ENCODE measurements at regions not wholly inside any gene's neighbourhood (a gene's known extent, or its start where the extent isn't known, plus 50 kb on each side); places are given as distances from the start of the nearest gene placed in this dataset.

DNA sequence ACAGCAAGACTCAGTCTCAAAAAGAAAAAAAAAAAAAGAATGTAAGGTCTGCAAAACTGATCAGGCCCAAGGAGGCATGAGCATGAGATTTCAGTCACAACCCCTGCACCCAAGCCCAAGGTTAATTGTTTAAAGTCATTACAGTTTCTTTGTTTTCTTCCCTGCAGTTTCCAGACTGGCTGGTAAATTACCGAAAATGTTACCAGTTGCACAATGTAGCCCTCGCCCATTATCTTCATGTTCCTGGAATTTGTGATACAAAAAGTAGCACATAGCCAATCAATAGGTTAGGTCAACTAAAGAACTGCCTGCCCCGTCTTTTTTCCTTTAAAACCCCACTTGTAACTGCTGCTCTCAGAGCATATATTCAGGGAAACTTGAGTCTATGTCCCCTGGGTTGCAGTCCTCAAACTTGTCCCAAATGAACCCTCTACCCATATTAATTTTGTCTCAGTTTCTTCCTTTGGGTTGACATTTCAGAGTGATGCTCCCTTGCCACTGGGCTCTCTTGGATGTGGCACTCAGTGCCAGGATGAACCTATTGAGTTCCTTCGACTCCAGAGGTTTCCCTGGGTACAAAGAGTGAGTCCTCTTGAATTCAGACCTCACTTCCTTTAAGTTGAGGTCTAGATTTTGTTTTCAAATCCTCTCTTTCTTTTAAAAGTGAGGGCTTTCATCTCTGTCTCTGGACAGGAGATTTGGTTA is 216.2 kb upstream of the HS6ST1 start:
- no peak for DNase-seq (ENCODE audit: low spot score)

GRCh38 chr2:128535953-128536352 is 217.3 kb upstream of the HS6ST1 start:
- no peak for DNase-seq (ENCODE audit: low spot score)

DNA sequence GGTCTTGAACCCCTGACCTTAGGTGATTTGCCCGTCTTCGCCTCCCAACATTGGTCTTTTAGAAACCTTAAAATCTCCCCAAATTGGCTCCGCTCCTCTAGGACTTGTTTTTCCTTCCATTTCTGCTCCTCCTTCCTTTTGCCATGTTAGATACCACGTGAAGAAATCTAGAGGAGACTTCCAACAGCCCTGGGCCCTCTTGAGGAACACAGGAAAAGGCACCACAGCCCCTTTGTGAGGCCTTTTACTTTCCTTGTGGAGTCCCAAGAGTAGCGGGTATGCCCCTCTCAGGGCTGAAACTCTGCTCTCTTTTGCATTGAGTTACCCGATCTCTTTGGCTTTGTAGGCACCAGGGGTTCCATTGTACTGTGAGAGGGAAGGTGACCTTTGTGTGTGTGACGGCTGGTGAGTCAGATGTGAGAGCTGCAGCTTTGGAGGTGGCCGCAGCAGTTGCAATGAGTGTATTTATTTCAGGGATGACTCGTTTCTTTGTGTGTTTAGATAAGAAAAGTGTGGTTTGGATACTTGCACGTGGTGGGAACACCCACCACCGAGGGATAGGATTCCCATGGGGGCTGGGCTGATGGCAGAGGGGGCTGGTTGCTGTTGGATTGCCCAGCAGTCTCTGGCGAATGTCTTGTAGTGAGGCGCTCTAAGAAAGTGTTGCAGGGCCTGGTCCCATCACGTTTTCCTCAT is 218.4 kb upstream of the HS6ST1 start:
- DNase-seq (ENCODE audit: low spot score), result no peak

DNA sequence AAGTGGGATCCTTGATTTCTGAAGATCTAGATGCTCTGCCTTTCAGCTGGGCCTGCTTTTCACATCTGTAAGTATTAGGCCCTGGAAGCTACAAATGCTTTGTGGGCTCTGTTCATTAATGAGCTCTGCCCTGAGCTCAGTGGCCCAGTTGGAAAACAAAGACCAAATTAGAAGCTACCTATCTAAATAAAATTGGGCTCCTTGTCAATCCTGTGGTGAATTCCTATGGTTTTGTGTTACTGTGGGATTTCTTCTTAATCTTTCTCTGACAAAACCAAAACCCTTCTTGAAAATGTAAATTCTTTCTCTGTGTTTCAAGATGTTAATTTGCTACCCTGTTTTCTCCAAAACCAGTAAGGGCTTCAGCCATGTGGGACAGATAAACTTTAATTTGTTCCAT is 219.0 kb upstream of the HS6ST1 start:
- DNase-seq (ENCODE audit: low spot score), result no peak

DNA sequence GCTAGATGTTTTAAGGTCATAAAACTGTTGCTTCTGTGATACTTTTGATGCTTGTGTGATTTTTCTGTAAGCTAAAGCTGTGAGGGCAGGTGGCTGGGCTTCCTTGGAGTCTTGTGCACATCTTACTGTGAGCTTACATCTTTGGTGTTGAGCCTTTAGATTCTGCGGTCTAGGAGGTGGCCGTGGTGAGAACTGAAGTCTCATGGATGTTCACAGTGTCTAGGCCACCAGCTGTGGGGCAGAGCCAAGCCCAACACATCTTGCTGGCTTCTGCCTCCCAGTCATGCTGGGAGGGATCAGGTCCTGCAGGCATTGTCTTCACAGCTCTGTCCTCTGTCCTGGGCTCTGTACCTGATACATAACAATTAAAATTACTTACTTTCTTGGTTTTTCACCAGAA is 219.7 kb upstream of the HS6ST1 start:
- no peak for DNase-seq (ENCODE audit: low spot score)

DNA sequence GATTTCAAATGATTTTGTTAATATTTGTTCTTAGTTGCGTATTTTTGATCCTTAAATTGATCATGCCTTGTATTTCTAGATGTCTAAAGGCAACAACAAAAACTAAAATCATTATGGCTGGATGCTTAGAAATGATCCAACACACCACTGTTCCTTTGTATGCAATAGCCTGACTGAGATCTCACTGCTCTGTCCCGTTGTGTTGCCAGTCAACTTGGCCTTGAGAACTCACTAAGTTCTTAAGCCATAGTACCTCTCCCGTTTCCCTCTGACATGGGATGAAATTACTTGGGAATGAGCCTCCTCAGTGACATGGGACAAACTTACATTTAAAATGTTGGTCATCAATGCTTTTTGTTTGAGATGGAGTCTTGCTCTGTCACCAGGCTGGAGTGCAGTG is 222.0 kb upstream of the HS6ST1 start:
- DNase-seq (ENCODE audit: low spot score), result no peak

GRCh38 chr2:128541448-128541847 is 222.8 kb upstream of the HS6ST1 start:
- DNase-seq (ENCODE audit: low spot score), result no peak

DNA sequence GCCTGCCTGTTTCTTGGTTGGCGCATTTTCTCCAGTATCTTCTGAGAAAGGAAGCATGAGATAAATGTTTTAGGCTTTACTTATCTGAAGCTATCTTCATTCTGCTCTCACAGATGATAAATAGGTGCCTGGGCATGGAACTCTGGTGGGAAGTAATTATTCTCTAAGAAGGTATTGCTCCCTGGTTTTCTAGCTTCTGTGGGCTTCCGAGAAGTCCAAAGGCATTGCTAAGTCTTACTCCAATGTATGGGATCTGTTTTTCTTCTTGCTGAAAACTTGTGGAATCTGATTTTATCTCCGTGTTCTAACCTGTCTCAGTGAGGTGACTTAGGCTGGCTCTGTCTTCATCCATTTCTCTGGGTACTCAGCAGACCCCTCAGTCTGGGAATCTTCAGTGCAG is 224.4 kb upstream of the HS6ST1 start:
- no peak for DNase-seq (ENCODE audit: low spot score)

DNA sequence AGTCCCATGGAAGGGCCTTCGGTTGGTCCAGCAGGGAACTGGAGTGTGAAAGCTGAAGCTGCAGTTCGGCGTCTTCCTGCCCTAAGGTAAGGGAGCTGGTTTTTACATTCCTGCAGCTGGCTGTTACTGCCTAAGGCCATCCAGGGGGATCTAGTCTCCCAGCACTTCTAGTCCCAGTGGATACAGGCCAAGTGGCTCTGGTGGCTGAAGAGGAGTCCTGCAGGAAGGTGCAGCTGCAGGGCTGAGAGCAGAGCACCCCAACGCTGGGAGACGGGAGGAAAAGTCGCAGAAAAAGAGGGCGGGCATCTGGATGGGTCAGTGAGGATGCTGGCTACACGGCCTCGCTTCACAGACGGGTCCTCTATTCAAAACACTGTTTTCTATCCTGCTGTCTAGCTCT is 225.0 kb upstream of the HS6ST1 start:
- DNase-seq (ENCODE audit: low spot score), result no peak

DNA sequence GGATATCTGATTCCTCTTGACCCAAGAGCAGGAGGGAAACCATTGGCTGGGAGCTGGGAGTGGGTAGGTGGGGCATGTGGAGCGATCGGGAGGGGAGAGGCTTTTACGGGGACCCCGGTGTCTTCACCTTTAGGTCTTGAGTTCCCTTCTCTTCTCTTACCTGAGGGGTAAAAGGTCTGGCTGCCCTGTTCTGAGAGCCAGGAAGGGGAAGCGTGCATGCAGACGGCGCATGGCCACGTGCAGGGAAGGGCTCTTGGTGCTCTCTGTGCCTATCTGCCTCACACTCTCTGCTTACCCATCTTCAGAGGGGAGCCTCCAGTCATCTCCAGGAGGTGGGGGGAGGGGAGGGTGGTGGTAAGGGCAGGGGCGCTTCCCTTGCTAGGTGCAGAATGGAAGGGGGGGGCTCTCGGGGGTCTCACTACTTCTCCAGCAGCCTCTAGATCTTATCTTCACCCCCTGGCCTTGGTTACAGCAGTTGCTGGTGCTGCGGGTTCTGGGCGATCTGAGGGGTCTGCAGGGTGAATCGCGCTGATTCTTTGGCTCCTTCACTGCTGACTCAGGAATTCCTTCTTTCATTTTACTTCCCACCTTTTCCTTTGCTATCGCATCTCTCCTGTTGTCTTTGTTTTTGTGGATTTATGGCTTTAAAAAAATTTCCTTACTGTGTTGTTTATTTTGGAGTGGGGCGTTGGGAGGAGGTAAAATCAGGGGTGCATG is 225.8 kb upstream of the HS6ST1 start:
- DNase-seq (ENCODE audit: low spot score), result no peak

DNA sequence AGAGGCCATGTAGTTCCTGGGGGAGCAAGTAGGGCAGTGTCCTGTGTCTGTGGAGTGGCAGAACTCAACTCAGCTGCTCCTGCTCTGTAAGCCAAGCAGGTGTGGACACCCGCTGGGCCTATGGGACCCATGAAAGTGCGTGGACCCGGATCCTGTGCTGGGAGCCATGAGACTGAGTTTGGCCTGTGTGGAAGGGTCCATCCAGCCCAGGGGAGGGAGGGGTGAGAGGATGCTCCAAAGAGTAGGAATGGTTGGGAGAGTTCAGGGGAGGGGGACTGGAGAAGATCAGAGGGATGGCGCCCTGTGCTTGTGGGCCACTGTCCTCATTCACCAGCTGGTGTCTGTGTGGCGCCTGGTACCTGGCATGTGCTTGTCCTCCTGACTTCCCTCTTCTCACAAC is 226.4 kb upstream of the HS6ST1 start:
- no peak for DNase-seq (ENCODE audit: low spot score)

GRCh38 chr2:128545829-128546228 is 227.2 kb upstream of the HS6ST1 start:
- no peak for DNase-seq (ENCODE audit: low spot score)

DNA sequence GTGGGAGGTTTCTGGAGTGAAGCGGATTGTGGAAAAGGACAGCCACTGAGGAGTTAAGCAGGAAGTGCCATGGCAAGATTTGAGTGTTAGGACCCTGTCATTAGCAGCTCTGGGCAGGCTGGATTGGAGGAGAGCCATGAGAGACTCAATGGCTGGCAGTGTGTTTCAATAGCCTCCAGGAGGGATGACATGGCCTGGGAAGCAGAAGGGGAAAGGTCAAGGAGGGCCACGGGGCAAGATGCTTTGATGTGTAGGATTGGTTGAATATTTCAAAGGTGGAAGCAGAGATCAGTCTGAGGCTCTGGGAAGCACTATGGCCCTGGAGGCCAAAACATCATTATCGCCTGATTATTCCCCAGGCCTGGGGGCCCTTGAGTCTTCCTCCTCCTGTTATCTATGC is 229.0 kb upstream of the HS6ST1 start:
- DNase-seq (ENCODE audit: low spot score), result no peak

GRCh38 chr2:128548461-128548891 is 229.8 kb upstream of the HS6ST1 start:
- DNase-seq (ENCODE audit: low spot score), result no peak

DNA sequence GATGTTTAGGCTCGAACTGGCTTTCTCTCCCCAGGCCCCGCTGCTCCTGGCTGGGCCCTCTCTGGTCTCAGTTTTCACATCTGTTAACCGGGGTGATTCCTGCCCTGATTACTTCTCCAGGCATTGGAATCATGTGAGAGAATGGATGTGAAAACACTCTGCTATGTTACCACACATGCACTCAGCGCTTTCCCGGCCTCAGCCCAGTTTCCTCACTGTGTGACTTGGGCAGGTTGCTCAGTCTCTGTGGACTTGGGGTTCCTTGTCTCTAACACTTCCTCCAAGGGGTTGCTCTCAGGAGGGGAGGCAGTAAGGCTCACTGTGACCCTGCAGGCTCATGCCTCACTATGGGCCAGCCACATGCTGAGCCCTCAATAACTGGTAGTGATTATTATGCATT is 230.4 kb upstream of the HS6ST1 start:
- DNase-seq (ENCODE audit: low spot score), result no peak

- no peak for DNase-seq (ENCODE audit: low spot score)
These were observed 231.1 kb upstream of the HS6ST1 start for GRCh38 chr2:128549646-128550260.

DNA sequence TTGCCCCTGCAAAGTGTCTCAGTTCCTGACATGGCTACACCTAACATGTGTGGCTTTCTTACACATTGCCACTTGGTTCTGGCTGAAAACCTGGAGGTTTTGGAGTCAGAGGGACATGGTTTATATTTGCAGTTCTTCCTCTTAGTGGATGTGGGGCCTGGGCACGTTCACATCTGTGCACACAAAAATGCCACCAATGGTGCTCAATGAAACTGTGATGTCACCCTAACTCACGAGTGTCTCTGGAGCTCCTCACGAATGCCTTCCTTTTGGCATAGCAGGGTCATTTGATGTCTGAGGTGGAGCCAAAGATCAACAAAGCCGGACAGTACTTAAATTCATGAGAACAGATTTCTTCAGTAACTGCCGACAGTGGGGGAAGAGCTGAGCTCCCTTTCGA is 231.7 kb upstream of the HS6ST1 start:
- DNase-seq (ENCODE audit: low spot score), result no peak

- no peak for DNase-seq (ENCODE audit: low spot score)
These were observed 232.2 kb upstream of the HS6ST1 start for GRCh38 chr2:128550801-128551416.

DNA sequence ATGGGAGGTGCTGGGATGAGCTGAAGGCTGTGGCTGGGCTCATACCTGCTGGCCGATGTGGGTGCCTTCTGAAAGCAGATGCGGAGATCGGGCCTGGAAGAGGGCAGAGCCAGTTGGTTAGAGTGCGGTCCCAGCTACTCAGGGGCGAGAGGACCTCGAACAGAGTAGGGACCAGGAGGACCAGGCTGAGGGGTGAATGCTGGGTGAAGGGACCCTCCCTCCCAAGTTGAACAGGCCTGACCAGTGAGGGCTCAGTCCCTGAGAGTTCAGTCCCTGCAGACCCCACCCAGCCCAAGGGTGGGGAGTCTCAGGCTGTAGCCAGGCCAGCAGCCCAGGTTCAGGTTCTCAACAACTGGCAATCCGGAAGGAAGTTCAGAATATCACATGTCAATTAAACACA is 232.8 kb upstream of the HS6ST1 start:
- DNase-seq (ENCODE audit: low spot score), result no peak

DNA sequence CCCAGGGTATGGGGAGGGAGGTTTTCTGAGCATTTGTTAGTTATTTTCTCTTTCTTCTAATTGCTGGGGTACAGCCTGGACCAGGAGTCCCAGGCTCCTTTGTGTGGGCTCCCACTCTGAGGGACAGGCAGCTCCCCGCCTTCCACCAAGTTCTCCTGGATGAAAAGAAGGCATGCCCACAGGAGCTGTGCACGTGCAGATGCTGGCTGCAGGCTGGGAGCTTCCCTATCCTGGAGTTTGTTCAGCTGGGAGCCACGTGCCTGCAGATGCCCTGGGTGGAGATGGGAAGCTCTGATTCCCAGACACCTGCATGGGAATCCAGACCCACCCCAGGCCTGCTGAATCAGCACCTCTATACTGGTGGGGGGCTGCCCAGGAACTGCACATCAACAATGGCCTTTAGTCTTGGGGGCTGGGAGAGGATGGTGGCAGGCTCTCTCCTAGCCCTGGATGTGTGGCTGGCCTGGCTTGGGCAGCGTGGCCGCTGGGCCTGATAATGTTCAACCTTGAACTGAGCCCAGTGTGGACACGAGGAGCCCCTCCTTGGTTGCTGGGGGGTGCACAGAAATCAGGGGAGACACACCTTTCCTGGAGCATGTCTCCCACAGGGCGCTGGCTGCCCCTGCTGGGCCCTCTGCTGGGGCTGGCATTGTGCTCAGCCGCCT is 233.6 kb upstream of the HS6ST1 start:
- no peak for DNase-seq (ENCODE audit: low spot score)

DNA sequence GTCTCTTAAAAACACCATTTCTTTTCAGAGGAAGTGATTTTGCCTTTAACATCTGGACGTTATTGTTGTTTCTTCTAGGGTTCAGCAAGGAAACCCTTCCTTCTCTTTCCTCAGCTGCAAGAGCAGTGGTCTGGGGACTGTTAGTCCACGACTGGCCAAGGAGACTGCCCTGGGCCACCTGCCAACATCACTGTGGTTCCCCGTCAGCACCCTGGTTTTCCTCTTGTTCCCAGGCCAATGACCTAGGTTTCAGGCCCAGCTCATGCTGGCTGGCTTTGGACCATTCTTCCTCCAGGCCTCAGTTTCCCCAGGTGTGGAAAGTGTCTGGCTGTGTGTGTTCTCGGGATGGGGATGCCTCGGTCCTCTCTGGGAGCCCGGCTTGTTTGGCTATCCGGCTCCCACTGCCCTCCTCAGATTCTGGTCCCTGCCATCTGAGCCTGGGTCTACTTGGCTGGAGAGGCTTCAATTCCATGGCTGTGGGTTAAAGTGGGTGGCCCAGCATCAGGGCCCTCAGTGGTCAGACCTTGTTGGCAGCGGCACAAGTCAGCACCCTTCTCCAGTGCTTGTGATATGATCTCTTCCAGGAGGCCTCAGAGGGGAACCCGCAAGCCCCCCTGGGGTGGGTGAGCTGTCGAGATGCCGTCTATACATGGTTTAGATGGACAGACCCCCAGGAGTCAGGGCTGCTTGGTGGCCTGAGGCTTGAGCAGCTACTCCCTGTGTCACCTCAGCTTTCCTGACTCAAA is 234.3 kb upstream of the HS6ST1 start:
- DNase-seq (ENCODE audit: low spot score), result no peak
